Kidney (tissue), 13 donors: ENCODE measurements at regions not wholly inside any gene's neighbourhood (a gene's known extent, or its start where the extent isn't known, plus 50 kb on each side); places are given as distances from the start of the nearest gene placed in this dataset.

ENCODE experiments used
- DNase-seq, 5 donors: peaks; one replicate each; pipeline ENCODE4 v3.0.0-alpha.2; 2013 to 2020
- FAIRE-seq: peaks from 2 replicates; lab custom pipeline; 2012; peaks lifted over from hg19 to GRCh38; lab: Jason Lieb, UNC
- H3K27ac ChIP-seq, 2 donors: one replicate each; pipeline ENCODE4 v1.7.0; 2013; ENCODE audit warnings: low read depth in 2 of 2, low read length in 2 of 2, inconsistent platforms in 1 of 2
- H3K27me3 ChIP-seq: one replicate; pipeline ENCODE4 v1.7.1; 2013; ENCODE audit warnings: low read length, inconsistent platforms; ENCODE audit not compliant: control insufficient read depth, insufficient read depth
- H3K36me3 ChIP-seq, 3 donors: one replicate each; pipeline versions ENCODE4 v1.7.0 to v1.7.1; 2013; ENCODE audit warnings: low read length in 3 of 3, control low read depth in 1 of 3, inconsistent platforms in 1 of 3; ENCODE audit not compliant: insufficient read depth in 3 of 3, control insufficient read depth in 2 of 3
- H3K4me1 ChIP-seq, 3 donors: one replicate each; pipeline versions ENCODE4 v1.7.0 to v1.7.1; 2013; ENCODE audit warnings: low read length in 3 of 3, inconsistent platforms in 1 of 3, low read depth in 1 of 3; ENCODE audit not compliant: control insufficient read depth in 2 of 3, insufficient read depth in 2 of 3
- H3K4me3 ChIP-seq, 3 donors: one replicate each; pipeline versions ENCODE4 v1.7.0 to v1.8.1; 2013; ENCODE audit warnings: low read length in 3 of 3, control low read depth in 1 of 3, inconsistent platforms in 1 of 3
- H3K9ac ChIP-seq, 3 donors: one replicate each; pipeline versions ENCODE4 v1.7.0 to v1.7.1; 2013; ENCODE audit warnings: low read length in 3 of 3, control low read depth in 1 of 3, inconsistent platforms in 1 of 3
- H3K9me3 ChIP-seq, 3 donors: one replicate each; pipeline versions ENCODE4 v1.7.0 to v1.7.1; 2013; ENCODE audit warnings: low read length in 3 of 3, control low read depth in 1 of 3, inconsistent platforms in 1 of 3; ENCODE audit not compliant: control insufficient read depth in 2 of 3, insufficient read depth in 1 of 3
- CTCF ChIP-seq: IDR thresholded peaks from 3 replicates; pipeline ENCODE4 v1.5.1; 2012; ENCODE audit warnings: mild to moderate bottlenecking, moderate library complexity, borderline replicate concordance; ENCODE audit not compliant: insufficient read depth; ENCODE audit errors: extremely low read depth
- intact Hi-C: fragments of 100-400 bp; cut with DNase I; formaldehyde crosslinking; loops from one replicate; pipeline ENCODE4 v1.11.1; 2022
- donor health status: control.
- donor health status: control.
- donor health status: control.
- donor health status: control.
- donor health status: control.
- donor health status: DM: yes; HTN: yes; CAD: no.
- donor health status: Normal renal cell carcinoma (clear cell type).

- Histone ChIP-seq H3K36me3 (no peaks in the 10 kb centered on the region), H3K27ac (no peak overlapping the region), H3K4me3 (no peak overlapping the region), H3K9me3 (no peaks in the 10 kb centered on the region), H3K27me3 (no peaks in the 10 kb centered on the region), H3K9ac (no peak overlapping the region), H3K4me1 (no peaks in the 10 kb centered on the region)
- intact Hi-C loops = no loop called here
- no peak for FAIRE-seq
- TF ChIP-seq CTCF = no peak
- DNase-seq = no peak
Measured at GRCh38 chr11:42502151-42502550, 809.6 kb upstream of the API5 start.

- no peak for DNase-seq
- no peak overlapping the region for H3K4me3 ChIP-seq
- H3K27me3 ChIP-seq = no peaks in the 10 kb centered on the region
- no peak for FAIRE-seq
- no peak overlapping the region for H3K9ac ChIP-seq
- no peaks in the 10 kb centered on the region for H3K4me1 ChIP-seq
- no peaks in the 10 kb centered on the region for H3K9me3 ChIP-seq
- H3K27ac ChIP-seq = no peak overlapping the region
- TF ChIP-seq CTCF = no peak
- H3K36me3 ChIP-seq = no peaks in the 10 kb centered on the region
- intact Hi-C loops = no loop called here
Measured at GRCh38 chr11:42521994-42522393, 789.8 kb upstream of the API5 start.

GRCh38 chr11:42524534-42525227, 787.1 kb upstream of the API5 start:
- H3K27ac ChIP-seq = no peak overlapping the region
- peak; percentile 79 for TF ChIP-seq CTCF
- no peaks in the 10 kb centered on the region for H3K36me3 ChIP-seq
- no peak overlapping the region for H3K4me3 ChIP-seq
- intact Hi-C loops = no loop called here
- H3K4me1 ChIP-seq = no peaks in the 10 kb centered on the region
- H3K9ac ChIP-seq = no peak overlapping the region
- H3K27me3 ChIP-seq = no peaks in the 10 kb centered on the region
- DNase-seq (peak in 4 of 5 donors; percentile 75 to 94 (median 89)), FAIRE-seq (no peak)
- no peaks in the 10 kb centered on the region for H3K9me3 ChIP-seq

- Histone ChIP-seq H3K27me3 (no peaks in the 10 kb centered on the region), H3K4me1 (no peaks in the 10 kb centered on the region), H3K27ac (no peak overlapping the region), H3K36me3 (no peaks in the 10 kb centered on the region), H3K9me3 (no peaks in the 10 kb centered on the region), H3K9ac (no peak overlapping the region), H3K4me3 (no peak overlapping the region)
- DNase-seq (no peak), FAIRE-seq (no peak)
- intact Hi-C loops = no loop called here
- TF ChIP-seq CTCF = no peak
Measured at GRCh38 chr11:42526426-42526825, 785.4 kb upstream of the API5 start.
